ENCODE measurements at regions not wholly inside any gene's neighbourhood (a gene's known extent, or its start where the extent isn't known, plus 50 kb on each side); places are given as distances from the start of the nearest gene placed in this dataset.

DNA sequence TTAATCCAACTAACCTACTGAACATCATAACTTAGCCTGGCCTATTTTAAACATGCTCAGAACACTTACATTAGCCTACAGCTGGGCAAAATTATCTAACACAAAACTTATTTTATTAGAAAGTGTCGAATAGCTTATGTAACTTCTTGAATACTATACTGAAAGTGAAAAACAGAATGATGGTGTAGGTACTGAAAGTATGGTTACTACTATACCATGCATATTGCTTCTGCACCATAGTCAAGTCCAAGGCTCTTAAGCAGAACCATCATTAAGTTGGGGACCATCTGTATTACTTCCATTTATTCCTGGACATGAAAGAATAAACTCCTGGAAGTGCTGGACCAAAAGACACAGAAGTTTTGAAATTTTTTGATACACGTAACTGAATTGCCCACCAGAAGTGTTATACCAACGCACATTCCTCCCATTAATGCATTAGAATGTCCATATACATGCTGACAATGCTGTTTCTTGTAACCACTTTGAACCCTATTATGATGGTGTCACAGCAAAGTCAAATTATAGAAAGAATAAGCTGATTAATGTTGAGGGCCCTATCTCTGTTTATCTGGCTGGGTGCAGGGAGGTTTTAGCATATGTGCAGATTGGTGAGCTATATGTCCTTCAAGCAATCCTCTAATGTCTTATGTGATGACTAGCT, 375.7 kb downstream of the ACTL7B start:
- Histone ChIP-seq H3K4me3 (ENCODE audit: low read length, poor library complexity, severe bottlenecking) (no peak overlapping the region), H3K9me3 (ENCODE audit: insufficient read depth, low read depth, low read length) (no peaks in the 10 kb centered on the region; the same call in 1 of the 2 replicates), H2AFZ (ENCODE audit: low read length) (no peak overlapping the region), H3F3A (ENCODE audit: low read depth) (no peaks in the 10 kb centered on the region), H3K4me2 (ENCODE audit: low read depth, low read length, poor library complexity, severe bottlenecking) (no peak overlapping the region), H4K20me1 (ENCODE audit: insufficient read depth, low read length, poor library complexity, severe bottlenecking) (no peaks in the 10 kb centered on the region), H3K27me3 (ENCODE audit: insufficient read depth, low read length, poor library complexity, severe bottlenecking) (no peaks in the 10 kb centered on the region), H3K79me2 (ENCODE audit: insufficient read depth, low read length) (no peaks in the 10 kb centered on the region), H3K4me1 (ENCODE audit: insufficient read depth, low read length, poor library complexity, severe bottlenecking) (no peaks in the 10 kb centered on the region), H3K36me3 (ENCODE audit: insufficient read depth, low read length) (no peaks in the 10 kb centered on the region), H3K9ac (ENCODE audit: low read depth, low read length, poor library complexity, severe bottlenecking) (no peak overlapping the region), H3K9me2 (replicated peaks; ENCODE audit: low read depth, low read length) (no peaks in the 10 kb centered on the region)
- TF ChIP-seq, protein P1, sequence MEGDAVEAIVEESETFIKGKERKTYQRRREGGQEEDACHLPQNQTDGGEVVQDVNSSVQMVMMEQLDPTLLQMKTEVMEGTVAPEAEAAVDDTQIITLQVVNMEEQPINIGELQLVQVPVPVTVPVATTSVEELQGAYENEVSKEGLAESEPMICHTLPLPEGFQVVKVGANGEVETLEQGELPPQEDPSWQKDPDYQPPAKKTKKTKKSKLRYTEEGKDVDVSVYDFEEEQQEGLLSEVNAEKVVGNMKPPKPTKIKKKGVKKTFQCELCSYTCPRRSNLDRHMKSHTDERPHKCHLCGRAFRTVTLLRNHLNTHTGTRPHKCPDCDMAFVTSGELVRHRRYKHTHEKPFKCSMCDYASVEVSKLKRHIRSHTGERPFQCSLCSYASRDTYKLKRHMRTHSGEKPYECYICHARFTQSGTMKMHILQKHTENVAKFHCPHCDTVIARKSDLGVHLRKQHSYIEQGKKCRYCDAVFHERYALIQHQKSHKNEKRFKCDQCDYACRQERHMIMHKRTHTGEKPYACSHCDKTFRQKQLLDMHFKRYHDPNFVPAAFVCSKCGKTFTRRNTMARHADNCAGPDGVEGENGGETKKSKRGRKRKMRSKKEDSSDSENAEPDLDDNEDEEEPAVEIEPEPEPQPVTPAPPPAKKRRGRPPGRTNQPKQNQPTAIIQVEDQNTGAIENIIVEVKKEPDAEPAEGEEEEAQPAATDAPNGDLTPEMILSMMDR (conservative IDR thresholded peaks at IDR 0.05; ENCODE audit: low read length): no peak
- TF ChIP-seq EZH2phosphoT487 (IDR thresholded peaks at IDR 0.05; ENCODE audit: borderline replicate concordance): no peak

DNA sequence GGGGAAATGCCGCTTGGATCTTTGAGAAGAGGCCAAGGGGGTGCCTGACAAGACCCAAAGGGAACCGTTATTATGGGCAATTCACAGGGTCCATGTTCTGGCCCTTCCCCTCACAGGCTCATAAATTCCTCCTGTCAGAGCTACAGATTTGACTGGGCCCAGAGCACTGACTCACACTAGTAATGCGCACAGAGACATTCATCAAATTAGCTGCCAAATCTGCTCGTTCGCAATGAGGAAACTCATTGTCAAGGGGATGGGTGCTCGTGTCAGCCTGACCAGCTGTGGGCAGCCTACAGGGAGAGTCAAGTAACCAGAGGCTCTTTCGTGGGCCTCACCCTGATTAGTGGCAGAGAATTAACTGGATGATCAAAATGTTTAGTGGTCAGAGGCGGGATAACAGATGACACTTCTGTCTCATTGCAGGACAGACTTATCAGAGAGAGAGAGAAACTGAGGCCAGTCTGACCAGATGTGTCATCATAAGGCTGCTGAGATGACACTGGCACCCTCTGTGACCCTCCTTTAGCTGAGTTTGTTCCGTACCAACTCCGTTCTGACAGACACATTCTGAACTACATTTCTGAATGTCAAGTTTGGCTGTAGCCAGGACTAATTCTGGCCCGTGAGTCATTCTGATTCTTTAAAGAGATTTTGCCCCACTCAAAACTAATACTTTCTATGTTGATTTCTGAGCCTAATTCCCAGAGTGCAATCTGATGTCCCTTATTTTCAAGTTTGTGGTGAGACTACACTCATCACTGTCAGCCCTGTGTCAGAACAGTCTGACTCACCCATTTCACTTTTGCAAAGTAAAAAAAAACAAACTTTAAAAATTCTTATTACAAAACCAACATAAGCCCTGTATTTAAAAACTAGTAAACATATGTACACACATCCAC, 377.1 kb downstream of the ACTL7B start:
- no peak overlapping the region for H3K4me3 ChIP-seq (ENCODE audit: low read length, poor library complexity, severe bottlenecking)
- no peaks in the 10 kb centered on the region for H3K36me3 ChIP-seq (ENCODE audit: insufficient read depth, low read length)
- H4K20me1 ChIP-seq (ENCODE audit: insufficient read depth, low read length, poor library complexity, severe bottlenecking): no peaks in the 10 kb centered on the region
- H3K9me2 ChIP-seq (replicated peaks; ENCODE audit: low read depth, low read length): no peaks in the 10 kb centered on the region
- H3K79me2 ChIP-seq (ENCODE audit: insufficient read depth, low read length): no peaks in the 10 kb centered on the region
- no peak overlapping the region for H3K9ac ChIP-seq (ENCODE audit: low read depth, low read length, poor library complexity, severe bottlenecking)
- H3K9me3 ChIP-seq (ENCODE audit: insufficient read depth, low read depth, low read length): no peaks in the 10 kb centered on the region; the same call in 1 of the 2 replicates
- H3K4me1 ChIP-seq (ENCODE audit: insufficient read depth, low read length, poor library complexity, severe bottlenecking): no peaks in the 10 kb centered on the region
- no peak overlapping the region for H3K4me2 ChIP-seq (ENCODE audit: low read depth, low read length, poor library complexity, severe bottlenecking)
- H3F3A ChIP-seq (ENCODE audit: low read depth): no peaks in the 10 kb centered on the region
- no peaks in the 10 kb centered on the region for H3K27me3 ChIP-seq (ENCODE audit: insufficient read depth, low read length, poor library complexity, severe bottlenecking)
- H2AFZ ChIP-seq (ENCODE audit: low read length): no peak overlapping the region
- no peak for TF ChIP-seq EZH2phosphoT487 (IDR thresholded peaks at IDR 0.05; ENCODE audit: borderline replicate concordance)
- TF ChIP-seq, protein P1 (conservative IDR thresholded peaks at IDR 0.05; ENCODE audit: low read length): no peak

GRCh38 chr9:108477529-108478006, 378.2 kb downstream of the ACTL7B start:
- no peaks in the 10 kb centered on the region for H3K9me3 ChIP-seq (ENCODE audit: insufficient read depth, low read depth, low read length)
- no peak for TF ChIP-seq EZH2phosphoT487 (IDR thresholded peaks at IDR 0.05; ENCODE audit: borderline replicate concordance)
- TF ChIP-seq, protein P1 (conservative IDR thresholded peaks at IDR 0.05; ENCODE audit: low read length): no peak
- H3K27me3 ChIP-seq (ENCODE audit: insufficient read depth, low read length, poor library complexity, severe bottlenecking): no peaks in the 10 kb centered on the region
- no peak overlapping the region for H3K9ac ChIP-seq (ENCODE audit: low read depth, low read length, poor library complexity, severe bottlenecking)
- H4K20me1 ChIP-seq (ENCODE audit: insufficient read depth, low read length, poor library complexity, severe bottlenecking): no peaks in the 10 kb centered on the region
- no peaks in the 10 kb centered on the region for H3K4me1 ChIP-seq (ENCODE audit: insufficient read depth, low read length, poor library complexity, severe bottlenecking)
- H3K9me2 ChIP-seq (replicated peaks; ENCODE audit: low read depth, low read length): no peaks in the 10 kb centered on the region
- no peaks in the 10 kb centered on the region for H3K36me3 ChIP-seq (ENCODE audit: insufficient read depth, low read length)
- no peaks in the 10 kb centered on the region for H3K79me2 ChIP-seq (ENCODE audit: insufficient read depth, low read length)
- H3F3A ChIP-seq (ENCODE audit: low read depth): no peaks in the 10 kb centered on the region
- no peak overlapping the region for H3K4me3 ChIP-seq (ENCODE audit: low read length, poor library complexity, severe bottlenecking)
- H2AFZ ChIP-seq (ENCODE audit: low read length): no peak overlapping the region
- H3K4me2 ChIP-seq (ENCODE audit: low read depth, low read length, poor library complexity, severe bottlenecking): no peak overlapping the region

Measured in Loucy (cell line).